ENCODE measurements at regions not wholly inside any gene's neighbourhood (a gene's known extent, or its start where the extent isn't known, plus 50 kb on each side); places are given as distances from the start of the nearest gene placed in this dataset.

- no peak for TF ChIP-seq CTCF (IDR thresholded peaks at IDR 0.05)
Observed at GRCh38 chr2:67702937-67703336, 305.8 kb downstream of the ETAA1 start.

DNA sequence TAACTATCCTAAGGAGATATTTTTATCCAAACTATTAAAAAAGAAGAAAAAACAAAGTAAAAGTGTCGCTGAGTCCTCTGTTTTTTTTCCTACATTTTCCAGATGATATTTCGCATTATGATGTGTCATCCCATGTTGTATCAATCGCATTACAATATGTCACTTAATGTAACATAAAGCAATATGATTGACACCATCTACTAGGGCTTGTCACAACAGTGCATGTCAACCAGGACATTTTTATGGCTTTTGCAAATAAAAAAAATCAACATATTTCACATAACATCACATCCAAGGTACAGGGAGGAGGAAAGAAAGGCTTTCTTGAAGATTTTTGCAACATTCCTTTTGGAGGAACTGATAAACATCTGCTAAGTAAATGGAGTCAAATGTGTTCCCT, 308.9 kb downstream of the ETAA1 start:
- TF ChIP-seq CTCF (IDR thresholded peaks at IDR 0.05), result no peak

DNA sequence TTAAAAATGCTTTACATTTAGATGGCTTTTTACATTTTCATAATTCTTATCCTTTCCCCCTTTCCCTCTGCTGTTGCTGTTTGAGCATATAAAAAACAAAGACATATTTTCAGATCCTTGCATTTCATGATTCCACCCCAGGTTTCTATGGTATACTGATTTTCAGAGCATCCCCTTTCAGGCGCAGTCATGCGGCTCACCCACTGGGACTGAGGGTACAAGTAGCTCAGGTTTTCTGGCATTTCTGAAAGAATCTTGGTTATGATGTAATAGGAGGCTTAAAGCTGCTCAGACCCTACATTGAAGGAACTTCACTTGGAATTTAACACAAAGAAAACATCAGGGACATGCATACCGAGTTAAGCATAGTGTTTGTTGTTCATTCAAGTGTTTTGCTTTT, 310.8 kb downstream of the ETAA1 start:
- TF ChIP-seq CTCF (IDR thresholded peaks at IDR 0.05), result no peak

DNA sequence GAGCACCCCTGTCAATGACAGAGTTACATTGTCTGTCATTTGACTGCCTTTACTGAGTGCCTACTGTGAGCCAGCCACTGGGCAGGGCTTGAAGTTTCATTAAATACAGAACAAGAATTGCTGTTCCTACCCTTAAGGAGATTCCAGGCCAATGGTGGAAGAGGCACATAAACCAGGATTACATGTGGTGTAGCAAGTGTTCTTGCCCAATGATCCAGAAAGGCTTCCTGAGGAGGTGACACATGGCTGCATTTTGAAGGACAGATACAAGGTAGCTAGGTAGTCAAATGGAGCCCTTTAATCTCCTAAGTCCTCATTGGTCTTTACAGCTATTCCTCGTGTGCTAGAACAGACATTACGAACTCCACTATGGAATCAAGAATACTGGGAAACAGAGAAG, 312.7 kb downstream of the ETAA1 start:
- no peak for TF ChIP-seq CTCF (IDR thresholded peaks at IDR 0.05)

DNA sequence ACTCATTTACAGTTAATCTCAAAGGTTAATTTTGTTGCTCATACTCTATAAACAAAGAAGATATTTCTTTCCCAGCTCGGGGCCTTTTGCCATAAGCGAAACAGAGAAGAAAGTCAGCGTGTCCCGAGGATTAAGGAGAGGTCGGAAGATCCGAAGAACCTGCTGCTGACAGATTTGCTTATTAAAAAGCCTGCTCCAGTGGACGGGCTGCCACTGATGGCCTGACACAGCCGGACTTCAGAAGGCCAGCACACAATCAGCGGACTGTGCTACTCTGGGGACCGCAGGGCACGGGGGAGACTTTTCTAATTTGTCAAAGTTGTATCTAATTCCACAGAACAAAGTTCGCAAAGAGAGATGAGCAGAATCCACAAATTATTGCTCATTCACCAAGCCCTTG, 315.4 kb downstream of the ETAA1 start:
- TF ChIP-seq CTCF (IDR thresholded peaks at IDR 0.05), result no peak

- no peak for TF ChIP-seq CTCF (IDR thresholded peaks at IDR 0.05)
Observed at GRCh38 chr2:67713376-67713775, 316.2 kb downstream of the ETAA1 start.

- TF ChIP-seq CTCF (IDR thresholded peaks at IDR 0.05), result no peak
Observed at GRCh38 chr2:67716895-67717396, 319.8 kb downstream of the ETAA1 start.

GRCh38 chr2:67717692-67718091, 320.6 kb downstream of the ETAA1 start:
- TF ChIP-seq CTCF (IDR thresholded peaks at IDR 0.05), result no peak
